ENCODE measurements at regions not wholly inside any gene's neighbourhood (a gene's known extent, or its start where the extent isn't known, plus 50 kb on each side); places are given as distances from the start of the nearest gene placed in this dataset.

DNA sequence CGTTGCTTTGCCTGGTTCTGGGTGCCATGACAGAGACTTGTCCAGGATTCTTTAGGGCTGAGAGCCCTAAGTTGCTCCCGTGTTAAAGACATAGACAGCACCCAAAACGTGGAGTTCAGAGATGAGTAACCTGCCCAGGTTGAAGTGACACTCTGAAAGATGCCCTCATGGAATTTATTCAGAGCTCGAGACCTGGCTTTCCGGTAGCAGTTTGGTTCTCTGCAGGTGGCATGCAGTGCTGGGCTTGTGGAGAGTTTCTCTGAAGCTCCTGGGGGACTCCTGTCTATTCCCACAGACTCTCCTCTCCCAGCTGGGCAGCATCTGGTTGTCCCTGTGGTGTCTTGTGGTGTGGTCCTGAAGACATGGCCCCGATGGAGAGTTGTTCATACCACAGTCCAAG lies 241.0 kb downstream of the RHOU start:
- no peak for DNase-seq (ENCODE audit: low spot score)

- DNase-seq (ENCODE audit: low spot score): no peak
Measured at GRCh38 chr1:228977307-228977706, 242.0 kb downstream of the RHOU start.

DNA sequence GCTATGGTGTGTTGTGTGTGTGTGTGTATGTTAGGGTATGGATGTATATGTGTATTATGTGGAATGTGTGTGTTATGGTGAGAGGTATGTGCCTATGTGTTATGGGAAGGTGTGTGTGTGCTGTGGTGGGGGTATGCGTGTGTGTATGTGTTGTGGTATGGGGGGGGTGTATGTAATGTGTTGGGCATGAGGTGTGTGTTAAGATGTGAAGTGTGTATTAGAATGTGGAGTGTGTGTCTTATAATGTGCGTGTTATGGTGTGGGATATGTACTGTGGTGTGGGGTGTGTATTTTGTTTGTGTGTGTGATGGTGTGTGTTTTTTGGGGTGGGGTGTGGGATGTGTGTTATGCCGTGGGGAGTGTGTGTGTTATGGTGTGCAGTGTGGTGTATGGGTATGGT lies 242.5 kb downstream of the RHOU start:
- DNase-seq (ENCODE audit: low spot score): no peak

GRCh38 chr1:228978484-228979324 lies 243.4 kb downstream of the RHOU start:
- no peak for DNase-seq (ENCODE audit: low spot score)

DNA sequence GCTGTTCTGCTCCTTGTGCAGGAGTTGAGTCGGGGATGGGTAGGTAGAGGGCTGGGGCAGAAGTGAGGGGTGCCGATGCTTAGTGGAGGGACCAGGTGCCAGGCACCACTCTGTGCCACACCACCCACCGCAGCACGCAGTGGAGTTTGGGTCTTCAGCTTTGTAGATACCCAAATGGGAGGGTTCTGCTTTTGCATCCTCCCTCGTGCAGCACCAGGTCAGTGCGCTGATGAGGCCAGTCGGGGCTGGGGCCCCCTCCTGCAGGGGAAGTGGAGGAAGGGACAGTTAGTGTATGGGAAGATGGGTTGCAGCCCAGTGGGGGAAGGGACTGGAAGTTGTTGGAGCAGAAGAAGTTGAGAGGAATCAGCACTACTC lies 244.0 kb downstream of the RHOU start:
- DNase-seq (ENCODE audit: low spot score): no peak

GRCh38 chr1:228979774-228980173 lies 244.5 kb downstream of the RHOU start:
- no peak for DNase-seq (ENCODE audit: low spot score)

- no peak for DNase-seq (ENCODE audit: low spot score)
Measured at GRCh38 chr1:228980232-228980937, 245.1 kb downstream of the RHOU start.

- DNase-seq (ENCODE audit: low spot score): no peak
Measured at GRCh38 chr1:228982637-228983036, 247.4 kb downstream of the RHOU start.

DNA sequence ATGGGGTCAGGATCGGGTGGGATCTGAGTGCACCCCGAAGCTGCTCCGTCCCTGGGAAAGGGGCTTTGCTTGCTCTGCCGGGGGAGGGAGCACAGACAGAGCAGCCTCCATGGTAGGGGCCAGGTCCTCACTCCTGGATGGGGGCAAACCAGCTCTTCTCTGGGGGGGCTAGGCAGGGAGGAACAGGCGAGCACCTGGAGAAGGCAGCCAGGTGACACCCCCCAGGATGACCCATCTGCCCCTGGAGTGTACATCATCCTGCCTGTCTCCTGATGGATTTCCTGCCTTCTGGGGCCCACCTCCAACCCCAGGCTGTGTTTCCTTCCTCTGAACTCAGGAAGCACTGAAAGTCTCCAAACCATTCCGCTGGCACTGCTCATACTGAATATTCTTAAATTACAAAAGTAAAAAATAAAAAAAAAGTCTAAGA lies 248.0 kb downstream of the RHOU start:
- no peak for DNase-seq (ENCODE audit: low spot score)

GRCh38 chr1:228983661-228984060 lies 248.4 kb downstream of the RHOU start:
- no peak for DNase-seq (ENCODE audit: low spot score)

- DNase-seq (ENCODE audit: low spot score): no peak
Measured at GRCh38 chr1:228984107-228984506, 248.8 kb downstream of the RHOU start.

DNA sequence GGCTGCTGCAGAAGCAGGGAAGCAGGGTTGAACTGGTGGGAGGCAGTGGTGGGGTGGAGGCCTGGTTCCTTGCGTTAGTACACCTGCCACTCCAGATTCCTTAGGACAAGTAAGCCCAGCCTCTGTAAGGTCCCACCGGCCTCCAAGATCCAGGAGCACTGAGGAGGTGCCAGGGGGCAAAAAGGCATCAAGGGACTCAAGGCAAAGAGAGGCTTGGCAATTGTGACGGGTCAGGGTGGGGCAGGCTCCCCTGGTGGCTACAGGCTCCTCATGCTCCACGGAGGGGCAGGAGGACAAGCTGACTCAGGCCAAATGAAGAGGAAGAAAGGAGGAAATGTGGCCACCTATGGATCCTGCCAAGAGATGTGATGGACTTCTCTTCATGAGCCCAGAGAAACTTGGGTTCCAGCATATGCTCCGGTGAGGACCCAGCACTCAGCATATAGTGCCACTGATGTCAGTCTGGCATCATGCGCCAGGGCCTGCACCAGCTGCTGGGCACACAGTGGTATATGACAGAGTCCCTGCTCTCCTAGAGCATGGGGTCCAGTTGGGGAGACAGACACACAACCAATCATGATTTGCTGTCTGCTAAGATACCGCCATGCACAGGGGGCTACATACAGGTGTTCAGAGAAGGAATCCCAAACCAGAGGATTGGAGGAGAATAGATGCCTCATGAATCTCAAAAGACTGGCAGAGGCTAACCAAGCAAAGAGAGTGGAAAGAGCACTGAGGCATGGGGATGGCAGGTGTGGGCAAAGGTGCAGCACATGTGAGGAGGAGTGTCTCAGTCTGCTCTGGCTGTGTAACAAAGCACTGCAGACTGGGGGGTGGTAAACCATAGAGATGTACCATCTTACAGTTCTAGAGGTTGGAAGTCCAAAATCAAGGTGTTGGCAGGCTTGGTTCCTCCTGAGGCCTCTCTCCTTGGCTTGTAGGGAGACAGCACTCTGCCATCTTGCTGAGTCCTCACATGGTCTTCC lies 249.7 kb downstream of the RHOU start:
- DNase-seq (ENCODE audit: low spot score): no peak

DNA sequence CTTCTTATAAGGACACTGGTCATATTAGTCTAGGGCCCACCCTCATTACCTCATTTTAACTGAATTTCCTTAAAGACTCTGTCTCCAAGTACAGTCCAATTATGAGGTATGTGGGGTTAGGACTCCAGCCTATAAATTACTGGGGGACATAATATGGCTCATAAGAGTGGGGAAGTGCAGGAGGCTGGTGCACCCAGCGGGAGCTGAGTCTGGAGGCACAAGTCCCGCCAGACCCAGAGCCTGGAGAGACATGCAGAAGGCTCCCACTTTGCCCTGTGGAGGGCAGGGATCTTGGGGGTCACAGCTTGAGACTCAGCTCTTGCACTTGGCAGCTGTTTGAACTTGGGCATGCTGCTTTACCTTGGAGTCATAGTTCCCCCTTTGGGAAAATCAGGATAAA lies 250.4 kb downstream of the RHOU start:
- DNase-seq (ENCODE audit: low spot score): no peak

DNA sequence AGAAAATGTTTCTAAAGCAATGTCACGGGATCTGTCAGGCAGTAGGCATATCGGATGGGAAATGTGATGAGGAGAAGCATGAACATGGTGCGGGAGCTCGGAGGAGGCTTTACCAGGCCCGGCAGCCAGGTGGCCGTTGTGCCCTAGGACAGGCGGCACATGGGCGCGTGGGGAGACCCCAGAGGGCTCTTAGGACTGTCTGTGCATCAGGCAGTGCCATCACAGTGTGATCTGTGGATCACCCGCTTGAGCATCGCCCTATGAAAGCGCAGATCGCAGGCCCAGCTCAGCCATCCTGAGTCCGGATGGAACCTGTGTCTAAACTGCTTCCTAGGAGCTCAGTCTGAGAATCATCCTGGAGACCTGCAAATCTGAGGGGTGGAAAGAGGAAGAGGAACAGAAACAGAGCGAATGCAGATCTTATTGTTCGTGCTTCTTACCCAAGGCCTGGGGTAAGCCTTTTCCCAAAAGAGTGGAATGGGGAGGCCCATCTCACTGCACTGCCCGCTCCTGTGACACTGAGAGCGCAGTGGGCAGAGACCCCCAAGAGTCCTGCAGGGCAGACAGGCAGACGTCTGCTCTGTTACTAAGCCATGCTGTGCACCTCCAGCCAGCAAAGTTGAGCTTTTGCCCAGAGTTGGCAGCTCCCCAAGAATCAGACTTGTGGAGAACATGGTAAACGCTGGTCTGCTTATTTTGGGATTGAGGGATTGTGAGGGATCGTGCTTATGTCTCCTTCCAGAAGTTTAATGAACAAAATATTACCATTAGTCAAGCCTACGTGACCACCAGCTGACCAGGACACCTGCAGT lies 251.0 kb downstream of the RHOU start:
- no peak for DNase-seq (ENCODE audit: low spot score)

DNA sequence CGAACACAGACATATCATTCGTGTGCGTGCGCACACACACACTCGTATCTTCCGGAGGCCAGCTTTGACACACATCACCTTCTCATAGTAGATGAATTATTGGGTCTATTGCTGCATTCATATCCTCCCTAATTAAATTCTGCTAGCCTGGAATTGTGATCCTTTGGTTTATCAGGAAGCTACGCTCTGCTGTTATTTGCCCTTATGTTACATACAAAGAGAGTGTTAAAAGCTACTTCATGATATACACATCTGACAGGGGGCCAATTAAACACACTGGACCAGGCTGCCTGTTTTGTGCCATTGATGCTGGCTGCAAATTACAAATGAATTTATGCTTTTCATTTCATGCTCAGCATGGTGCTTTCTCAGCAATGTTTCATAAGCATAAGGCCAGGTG lies 252.0 kb downstream of the RHOU start:
- no peak for DNase-seq (ENCODE audit: low spot score)

DNA sequence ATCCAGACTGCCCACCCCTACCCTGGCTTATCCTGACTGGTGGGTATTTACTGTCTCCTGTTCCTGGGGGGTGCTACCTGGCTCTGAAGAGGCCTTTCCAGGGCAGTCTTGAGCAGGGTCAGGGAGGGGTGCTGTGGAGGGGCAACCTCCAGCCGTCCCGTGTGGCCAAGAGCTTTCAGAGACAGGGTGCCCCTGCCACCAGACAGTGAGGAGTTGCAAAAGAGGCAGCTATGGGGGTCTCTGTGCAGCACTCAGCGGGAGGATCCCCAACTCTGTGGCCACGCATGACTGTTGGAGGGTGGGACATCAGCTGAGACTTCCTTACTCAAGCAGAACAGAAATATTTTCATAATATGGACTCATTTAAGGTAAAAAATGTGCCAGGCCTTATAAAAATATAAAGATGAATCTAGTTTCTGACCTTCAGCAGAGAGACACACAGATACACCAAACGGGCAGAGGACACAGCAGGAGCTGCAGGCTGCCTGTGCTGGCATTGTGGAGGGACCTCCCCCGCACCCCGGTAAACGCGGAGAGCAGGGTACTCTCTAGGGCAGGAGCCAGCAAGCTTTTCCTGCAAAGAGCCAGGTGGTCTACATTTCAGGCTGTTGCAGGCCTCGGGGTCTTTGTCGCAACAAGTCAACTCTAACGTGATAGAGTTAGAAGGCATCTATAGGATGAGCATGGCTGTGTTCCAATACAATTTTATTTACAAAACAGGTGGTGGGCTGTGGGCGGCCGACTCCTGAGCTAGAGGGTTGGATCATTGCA lies 252.6 kb downstream of the RHOU start:
- DNase-seq (ENCODE audit: low spot score): no peak

- no peak for DNase-seq (ENCODE audit: low spot score)
Measured at GRCh38 chr1:228988664-228989063, 253.4 kb downstream of the RHOU start.

GRCh38 chr1:228989176-228989575 lies 253.9 kb downstream of the RHOU start:
- no peak for DNase-seq (ENCODE audit: low spot score)

DNA sequence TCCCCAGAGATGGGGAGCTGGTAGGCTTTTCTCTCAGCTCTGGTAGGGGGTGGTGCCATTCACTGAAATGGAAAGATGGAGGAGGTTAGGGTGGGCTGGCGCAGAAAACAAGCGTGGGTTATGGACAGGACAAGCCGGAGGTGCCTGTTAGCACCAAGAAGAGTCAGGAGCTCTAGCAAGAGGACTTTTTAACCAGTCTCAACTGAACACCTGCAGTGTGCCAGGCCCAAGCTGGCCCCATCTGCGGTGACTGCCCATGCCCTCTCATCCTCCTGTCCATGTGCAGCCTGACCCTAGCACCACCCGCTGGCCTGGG lies 254.4 kb downstream of the RHOU start:
- no peak for DNase-seq (ENCODE audit: low spot score)

- DNase-seq (ENCODE audit: low spot score): no peak
Measured at GRCh38 chr1:228989992-228990827, 254.9 kb downstream of the RHOU start.
